ENCODE measurements at regions not wholly inside any gene's neighbourhood (a gene's known extent, or its start where the extent isn't known, plus 50 kb on each side); places are given as distances from the start of the nearest gene placed in this dataset.

DNA sequence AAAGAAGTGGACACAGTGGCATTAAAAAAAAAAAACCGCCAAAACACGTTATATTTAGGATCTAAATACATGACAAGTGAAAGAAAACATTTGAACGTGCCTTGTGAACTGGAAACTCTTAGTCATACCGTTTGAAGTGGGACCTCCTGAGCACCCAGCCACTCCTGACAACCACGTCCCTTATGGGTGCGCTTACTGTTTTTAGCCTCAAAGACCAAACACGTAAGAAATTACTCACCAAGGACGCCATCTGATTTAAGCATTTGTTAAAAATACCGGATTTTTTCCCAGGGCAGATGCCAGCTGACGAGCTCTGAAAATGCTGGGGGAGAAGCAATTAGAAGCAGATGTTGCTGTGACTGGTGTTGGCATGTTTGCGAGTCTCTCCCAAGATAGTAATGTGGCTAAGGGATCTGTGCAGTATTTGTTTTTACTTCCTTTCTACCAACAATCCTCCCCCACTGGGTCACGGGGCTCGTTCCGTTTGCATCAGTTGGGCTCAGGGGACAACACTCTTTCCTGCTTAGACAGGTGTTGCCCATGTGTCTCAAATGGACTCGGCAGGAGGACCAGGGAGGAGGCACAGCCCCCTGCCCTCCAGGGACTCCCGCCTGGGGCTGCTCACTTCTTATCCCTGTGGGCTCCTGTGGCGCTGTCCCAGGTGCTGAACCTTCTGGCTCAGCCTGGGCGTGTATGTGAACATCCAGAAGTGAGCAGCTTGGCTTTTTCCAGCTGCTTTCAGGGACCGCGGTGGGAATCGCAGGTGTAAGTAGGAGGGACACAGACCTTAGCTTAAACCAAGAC, 101.0 kb downstream of the BEGAIN start:
- peak; percentile 43 to 92 (median 76) for ATAC-seq (replicated peaks in 6 of 8)
- in situ Hi-C loops (cut with MboI; ENCODE audit: low pct_unique_long_range_greater_than_20kb in 2 of 9, low sequenced_read_pairs in 9 of 9, unreplicated experiment in 9 of 9) = no loop called here
- Histone ChIP-seq H3K4me1 (replicated peaks in 1 of 2) (no peaks in the 10 kb centered on the region), H3K27ac (no peak overlapping the region), H3K4me3 (no peak overlapping the region)
- 11 to 92% (median 58%) methylated on average over 6 to 16 of the region's 21 CpGs for WGBS, 10 experiments

All from motor neuron (in vitro differentiated cells).